Stimulated activated CD4-positive, alpha-beta T cell treated with anti-CD3 and anti-CD28 coated beads, Interleukin-1b, Interleukin-23, amount 100 ng/mL, for 4 hours (primary cell): ENCODE measurements at regions not wholly inside any gene's neighbourhood (a gene's known extent, or its start where the extent isn't known, plus 50 kb on each side); places are given as distances from the start of the nearest gene placed in this dataset.

Experiments used
- DNase-seq, 2 donors: peaks; one replicate each; pipeline ENCODE4 v3.0.0-alpha.2; 2020; ENCODE audit warnings: low read depth in 2 of 2

- DNase-seq: no peak
Measured at GRCh38 chr18:2171840-2172625, 399.3 kb downstream of the METTL4 start.

- DNase-seq: no peak
Measured at GRCh38 chr18:2172881-2173280, 398.4 kb downstream of the METTL4 start.

- DNase-seq: no peak
Measured at GRCh38 chr18:2173486-2173885, 397.8 kb downstream of the METTL4 start.

- no peak for DNase-seq
Measured at GRCh38 chr18:2178036-2178435, 393.3 kb downstream of the METTL4 start.

DNA sequence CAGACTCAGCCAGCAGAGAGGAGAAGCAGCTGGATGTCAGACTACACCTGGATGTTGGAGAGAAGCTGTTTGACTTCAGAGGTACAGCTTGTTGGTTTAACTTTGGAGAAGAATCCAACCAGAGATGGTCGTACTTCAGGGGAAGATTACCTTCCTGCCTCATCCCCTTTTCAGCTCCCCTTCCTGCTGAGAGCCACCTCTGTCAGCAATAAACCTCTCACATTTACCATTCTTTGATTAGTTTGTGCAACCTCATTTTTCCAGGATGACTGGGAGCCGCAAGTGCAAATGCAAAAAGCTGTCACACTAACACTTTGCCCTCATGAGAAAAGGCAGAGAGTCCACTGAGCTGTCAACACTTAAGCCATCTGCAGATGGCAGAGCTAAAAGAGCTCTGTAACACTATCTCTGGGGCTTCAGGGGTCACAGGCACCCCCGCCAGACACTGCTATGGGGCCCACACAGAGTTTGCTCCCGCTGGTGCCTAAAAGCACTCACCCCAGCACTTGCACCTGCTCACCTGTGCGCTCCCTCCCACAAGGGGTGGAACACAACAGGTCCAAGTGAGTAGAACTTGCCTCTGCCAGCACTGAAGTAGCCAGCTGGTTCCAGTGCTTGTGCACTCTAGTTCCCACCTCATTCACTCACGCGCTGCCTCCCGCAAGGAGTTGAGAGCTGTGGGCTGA is 391.7 kb downstream of the METTL4 start:
- DNase-seq: no peak

- DNase-seq: no peak
Measured at GRCh38 chr18:2180586-2180985, 390.7 kb downstream of the METTL4 start.

- no peak for DNase-seq
Measured at GRCh38 chr18:2183432-2183831, 387.9 kb downstream of the METTL4 start.

- no peak for DNase-seq
Measured at GRCh38 chr18:2186967-2187366, 384.3 kb downstream of the METTL4 start.

DNA sequence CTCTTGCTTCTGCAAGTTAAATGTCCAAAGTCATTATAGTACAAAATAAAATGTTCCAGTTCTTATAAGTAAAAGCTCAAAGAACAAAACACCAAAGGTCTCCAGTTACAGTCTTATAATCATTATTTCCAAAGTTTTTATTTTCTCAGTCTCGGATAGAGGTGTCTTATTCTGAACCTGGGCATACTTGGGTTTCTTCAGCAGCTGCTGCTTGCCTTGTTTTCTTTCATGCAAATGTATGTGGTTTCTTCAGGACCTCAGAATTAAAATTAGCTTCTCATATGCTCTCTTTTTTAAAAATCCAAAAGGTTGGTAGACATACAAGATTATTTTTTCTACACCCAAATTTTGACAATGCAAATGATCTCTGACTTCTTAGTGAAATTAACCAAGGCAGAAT is 383.0 kb downstream of the METTL4 start:
- no peak for DNase-seq

GRCh38 chr18:2191180-2191790 is 380.0 kb downstream of the METTL4 start:
- no peak for DNase-seq

DNA sequence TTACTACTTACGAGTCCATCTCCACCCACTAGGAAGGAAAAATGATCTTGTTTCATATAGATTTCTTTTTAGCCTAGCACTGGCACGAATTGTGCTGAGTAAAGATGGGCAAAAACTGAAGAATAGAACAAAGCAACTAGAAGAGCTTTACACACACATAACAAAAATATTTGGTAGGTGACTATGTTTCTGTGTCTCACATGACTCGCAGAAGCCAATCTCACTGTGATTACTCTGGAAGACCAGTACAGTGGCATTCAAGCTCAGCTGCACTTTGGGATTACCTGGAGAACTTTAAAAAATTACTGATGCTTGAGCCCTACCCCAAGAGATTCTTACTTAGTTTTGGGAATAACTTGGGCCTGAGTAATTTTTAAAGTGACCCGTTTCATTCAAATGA is 378.7 kb downstream of the METTL4 start:
- DNase-seq: no peak

DNA sequence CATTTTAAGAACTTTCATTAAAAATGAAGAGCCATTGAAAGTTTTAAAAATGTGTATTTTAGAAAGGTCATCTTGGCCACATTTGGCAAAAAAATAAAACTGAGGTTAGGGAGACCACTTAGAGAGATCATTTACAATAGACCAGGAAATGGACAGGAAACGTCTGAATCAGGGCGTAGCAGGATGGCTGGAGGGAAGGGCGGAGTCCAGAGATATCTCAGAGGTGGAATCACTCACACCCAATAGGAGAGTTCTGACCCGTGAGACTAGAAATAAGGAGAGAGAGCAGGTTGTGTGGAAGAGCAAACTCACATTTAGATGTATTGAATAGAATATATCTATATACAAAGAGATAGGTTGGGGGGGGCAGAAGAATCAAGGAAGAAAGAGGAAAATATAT is 373.4 kb downstream of the METTL4 start:
- DNase-seq: no peak

GRCh38 chr18:2199060-2199459 is 372.2 kb downstream of the METTL4 start:
- DNase-seq: no peak

- no peak for DNase-seq
Measured at GRCh38 chr18:2201036-2201600, 370.2 kb downstream of the METTL4 start.

DNA sequence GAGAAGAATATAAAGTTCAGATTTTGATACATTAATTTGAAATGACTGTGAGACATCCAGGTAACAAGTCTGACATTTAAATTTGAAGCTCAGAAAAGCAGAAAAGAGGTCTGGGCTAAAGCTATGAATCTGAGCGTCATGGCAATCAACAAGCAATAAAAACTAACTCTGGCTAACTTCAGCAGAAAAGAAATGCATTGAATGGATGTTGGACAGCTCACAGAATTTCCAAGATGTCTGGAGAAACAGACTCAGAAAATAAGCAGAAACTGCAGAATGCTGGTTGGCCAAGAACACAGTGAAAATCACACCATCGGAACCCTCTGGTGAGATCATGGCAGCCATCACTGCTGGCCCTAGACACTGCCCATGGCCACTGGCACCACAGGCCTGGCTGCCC is 366.6 kb downstream of the METTL4 start:
- no peak for DNase-seq

DNA sequence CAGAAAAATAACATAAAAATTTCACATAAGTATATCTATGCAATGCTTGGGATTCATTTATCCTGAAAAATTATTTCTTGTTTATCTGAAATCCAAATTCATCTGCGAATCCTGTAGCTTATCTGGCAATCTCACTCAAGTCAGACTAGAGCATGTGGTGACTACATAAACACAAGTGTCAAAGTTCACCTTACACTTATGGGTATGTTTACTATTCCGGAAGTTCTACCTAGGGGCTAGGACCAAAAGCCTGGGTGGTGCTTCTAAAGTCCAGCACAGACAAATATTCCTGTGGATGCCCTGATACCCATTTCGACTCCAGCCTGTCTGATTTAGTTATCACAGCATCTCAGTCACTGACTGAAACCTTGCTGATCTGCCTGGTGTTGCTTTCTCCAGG is 364.0 kb downstream of the METTL4 start:
- no peak for DNase-seq

DNA sequence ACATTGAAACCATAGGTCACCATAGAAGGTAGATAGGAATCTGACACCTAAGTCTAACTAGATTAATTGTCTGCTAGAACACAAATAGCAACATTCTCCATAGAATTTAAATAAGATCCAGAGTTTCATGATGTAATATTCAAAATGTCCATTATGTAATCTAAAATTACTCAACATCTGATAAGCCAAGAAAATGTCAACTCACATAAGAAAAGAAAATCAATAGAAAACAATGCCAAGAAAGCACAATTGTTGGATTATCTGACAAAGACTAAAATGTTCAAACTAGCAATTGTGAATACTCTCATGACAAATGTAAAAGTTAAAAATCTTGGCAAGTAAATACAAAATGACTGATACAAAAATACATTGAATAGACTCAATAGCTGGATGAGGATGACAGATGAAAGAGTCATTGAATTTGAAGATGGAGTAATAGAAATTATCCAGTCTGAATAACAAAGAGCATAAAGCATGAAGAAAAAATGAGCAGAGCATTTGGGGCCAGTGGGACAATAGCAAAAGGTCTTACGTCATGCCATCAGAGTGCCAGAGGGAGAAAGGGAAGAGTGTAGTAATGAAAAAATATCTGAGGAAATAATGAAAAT is 358.6 kb downstream of the METTL4 start:
- DNase-seq: no peak

GRCh38 chr18:2213905-2214304 is 357.4 kb downstream of the METTL4 start:
- no peak for DNase-seq

- no peak for DNase-seq
Measured at GRCh38 chr18:2217356-2217755, 353.9 kb downstream of the METTL4 start.

GRCh38 chr18:2218101-2218500 is 353.2 kb downstream of the METTL4 start:
- DNase-seq: no peak

- DNase-seq: no peak
Measured at GRCh38 chr18:2219706-2220105, 351.6 kb downstream of the METTL4 start.
